PC-9 (cell line): ENCODE measurements at regions not wholly inside any gene's neighbourhood (a gene's known extent, or its start where the extent isn't known, plus 50 kb on each side); places are given as distances from the start of the nearest gene placed in this dataset.

ENCODE experiments used
- BruUV-seq: library from RNA; stranded (reverse); fragments of 400-500 nt; replicated peaks from 2 replicates; lab custom pipeline; 2021; lab: Mats Ljungman, UMichigan
- CTCF ChIA-PET: fragments of 300-600 bp; sonication (Branson Sonifier 250); formaldehyde crosslinking; loops from one replicate; lab custom pipeline; 2022; ENCODE audit warnings: antibody characterized with exemption; lab: Charles Lee
- POLR2A ChIA-PET: fragments of 300-600 bp; sonication (Branson Sonifier 250); formaldehyde crosslinking; loops from one replicate; lab custom pipeline; 2022; ENCODE audit warnings: antibody characterized with exemption; ENCODE audit not compliant: unreplicated experiment; lab: Charles Lee
- DNase-seq, 2 experiments: peaks; one replicate each; pipeline versions ENCODE4 v3.0.0 to v3.0.0-alpha.2; 2015 to 2022; ENCODE audit warnings: mixed read lengths in 1 of 2
- H2AFZ ChIP-seq: fragments of 200-600 bp; sonication (generic); 2 replicates; pipeline ENCODE4 v1.8.1; 2017; ENCODE audit warnings: antibody characterized with exemption
- H3F3A ChIP-seq: fragments of 200-600 bp; sonication (generic); 2 replicates; pipeline ENCODE4 v1.8.1; 2017; ENCODE audit warnings: antibody characterized with exemption, mild to moderate bottlenecking, low read depth; ENCODE audit not compliant: insufficient read depth
- H3K27ac ChIP-seq: fragments of 200-600 bp; sonication (generic); 2 replicates; pipeline ENCODE4 v1.6.1; 2016; ENCODE audit warnings: mixed run types
- H3K27me3 ChIP-seq: fragments of 200-600 bp; sonication (generic); 2 replicates; pipeline ENCODE4 v1.6.1; 2016; ENCODE audit warnings: low read depth, mixed run types; ENCODE audit not compliant: insufficient read depth
- H3K36me3 ChIP-seq: fragments of 200-600 bp; sonication (generic); 2 replicates; pipeline ENCODE4 v1.6.1; 2016; ENCODE audit warnings: low read depth, mixed run types
- H3K4me1 ChIP-seq: fragments of 200-600 bp; sonication (generic); replicated peaks from 2 replicates; pipeline ENCODE4 v1.6.1; 2016; ENCODE audit warnings: mixed run types; ENCODE audit not compliant: insufficient read depth
- H3K4me2 ChIP-seq: fragments of 200-600 bp; sonication (generic); 2 replicates; pipeline ENCODE4 v1.6.1; 2017; ENCODE audit warnings: mixed run types
- H3K4me3 ChIP-seq: fragments of 200-600 bp; sonication (generic); 2 replicates; pipeline ENCODE4 v1.6.1; 2016; ENCODE audit warnings: mixed run types
- H3K79me2 ChIP-seq: fragments of 200-600 bp; sonication (generic); 2 replicates; pipeline ENCODE4 v1.6.1; 2017; ENCODE audit warnings: low read depth, mixed run types
- H3K9me2 ChIP-seq: fragments of 200-600 bp; sonication (generic); 2 replicates; pipeline ENCODE4 v1.8.1; 2017; ENCODE audit warnings: mild to moderate bottlenecking; ENCODE audit not compliant: insufficient read depth
- H3K9me3 ChIP-seq: fragments of 200-600 bp; sonication (generic); 2 replicates; pipeline ENCODE4 v1.8.1; 2016; ENCODE audit warnings: low read depth; ENCODE audit not compliant: insufficient read depth
- H4K20me1 ChIP-seq: fragments of 200-600 bp; sonication (generic); 2 replicates; pipeline ENCODE4 v1.8.1; 2017; ENCODE audit not compliant: insufficient read depth
- CTCF ChIP-seq: fragments of 200-600 bp; sonication (generic); conservative IDR thresholded peaks from 2 replicates; pipeline ENCODE4 v1.6.1; 2017; ENCODE audit warnings: mixed run types, antibody characterized with exemption, mild to moderate bottlenecking, moderate library complexity
- EZH2 ChIP-seq: fragments of 200-600 bp; sonication (generic); IDR thresholded peaks from 2 replicates; pipeline ENCODE4 v1.8.0; 2017; ENCODE audit warnings: antibody characterized with exemption, low read depth
- intact Hi-C: fragments of 100-400 bp; cut with micrococcal nuclease; formaldehyde crosslinking; loops from one replicate; pipeline ENCODE4 v1.10.0; 2022; ENCODE audit not compliant: unreplicated experiment

DNA sequence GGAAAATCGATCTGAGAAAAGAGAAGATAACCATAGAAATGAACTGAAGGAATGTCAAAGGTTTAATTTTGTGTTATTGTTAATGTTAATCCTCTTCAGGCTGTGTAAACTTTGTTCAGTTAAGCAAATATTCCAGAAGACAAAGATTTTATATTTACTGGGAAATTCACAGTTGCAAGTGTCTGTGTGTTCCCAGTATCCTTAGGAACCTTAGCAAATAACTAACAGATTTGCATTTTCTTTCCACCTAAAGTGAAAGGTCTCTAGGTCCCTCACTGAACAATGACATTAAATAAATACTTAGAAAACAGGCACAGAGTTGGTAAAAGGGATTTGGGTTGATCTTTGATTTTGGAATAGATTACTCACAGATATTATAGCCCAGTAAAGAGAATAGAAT, 324.7 kb downstream of the C4orf33 start:
- Histone ChIP-seq H3K27me3 (no peaks in the 10 kb centered on the region), H3K9me3 (no peaks in the 10 kb centered on the region), H3K4me3 (no peak overlapping the region), H3K27ac (no peak overlapping the region), H3F3A (no peaks in the 10 kb centered on the region), H4K20me1 (no peaks in the 10 kb centered on the region), H2AFZ (no peak overlapping the region), H3K9me2 (no peaks in the 10 kb centered on the region), H3K4me1 (no peaks in the 10 kb centered on the region), H3K4me2 (no peak overlapping the region), H3K36me3 (no peaks in the 10 kb centered on the region), H3K79me2 (no peaks in the 10 kb centered on the region)
- ChIA-PET CTCF (no interaction called here), POLR2A (no interaction called here)
- DNase-seq: no peak
- TF ChIP-seq CTCF (no peak), EZH2 (no peak)
- intact Hi-C loops: no loop called here
- BruUV-seq: no TSS peak

GRCh38 chr4:129422277-129422676, 326.3 kb downstream of the C4orf33 start:
- ChIA-PET CTCF (no interaction called here), POLR2A (no interaction called here)
- Histone ChIP-seq H3K36me3 (no peaks in the 10 kb centered on the region), H3K4me2 (no peak overlapping the region), H3K9me3 (no peaks in the 10 kb centered on the region), H3K4me3 (no peak overlapping the region), H3F3A (no peaks in the 10 kb centered on the region), H2AFZ (no peak overlapping the region), H4K20me1 (no peaks in the 10 kb centered on the region), H3K9me2 (no peaks in the 10 kb centered on the region), H3K4me1 (no peaks in the 10 kb centered on the region), H3K27ac (no peak overlapping the region), H3K79me2 (no peaks in the 10 kb centered on the region), H3K27me3 (no peaks in the 10 kb centered on the region)
- no peak for TF ChIP-seq CTCF
- no peak for TF ChIP-seq EZH2
- DNase-seq: no peak
- intact Hi-C loops: no loop called here
- no TSS peak for BruUV-seq

- CTCF ChIA-PET: no interaction called here
- Histone ChIP-seq H3K27ac (no peak overlapping the region), H3K9me2 (no peaks in the 10 kb centered on the region), H3K36me3 (no peaks in the 10 kb centered on the region), H3F3A (no peaks in the 10 kb centered on the region), H3K4me3 (no peak overlapping the region), H3K4me2 (no peak overlapping the region), H2AFZ (no peak overlapping the region), H3K9me3 (no peaks in the 10 kb centered on the region), H3K79me2 (no peaks in the 10 kb centered on the region), H3K4me1 (no peaks in the 10 kb centered on the region), H4K20me1 (no peaks in the 10 kb centered on the region), H3K27me3 (no peaks in the 10 kb centered on the region)
- TF ChIP-seq CTCF: no peak
- TF ChIP-seq EZH2: no peak
- BruUV-seq: no TSS peak
- intact Hi-C loops: no loop called here
- no peak for DNase-seq
- POLR2A ChIA-PET: no interaction called here
These were observed 332.5 kb downstream of the C4orf33 start for GRCh38 chr4:129428454-129428853.
